DMS114 treated with DMSO at 0.1 percent for 48 hours (cell line): ENCODE measurements at regions not wholly inside any gene's neighbourhood (a gene's known extent, or its start where the extent isn't known, plus 50 kb on each side); places are given as distances from the start of the nearest gene placed in this dataset.
"Not testable (repeated sequence)": the region's sequence is repeated elsewhere in the genome, so short reads cannot be mapped to it uniquely, and the experiment has no call there.

ENCODE experiments used
- DNase-seq: peaks from one replicate; lab custom pipeline; 2025; ENCODE audit not compliant: unreplicated experiment; lab: John Stamatoyannopoulos, UW

DNA sequence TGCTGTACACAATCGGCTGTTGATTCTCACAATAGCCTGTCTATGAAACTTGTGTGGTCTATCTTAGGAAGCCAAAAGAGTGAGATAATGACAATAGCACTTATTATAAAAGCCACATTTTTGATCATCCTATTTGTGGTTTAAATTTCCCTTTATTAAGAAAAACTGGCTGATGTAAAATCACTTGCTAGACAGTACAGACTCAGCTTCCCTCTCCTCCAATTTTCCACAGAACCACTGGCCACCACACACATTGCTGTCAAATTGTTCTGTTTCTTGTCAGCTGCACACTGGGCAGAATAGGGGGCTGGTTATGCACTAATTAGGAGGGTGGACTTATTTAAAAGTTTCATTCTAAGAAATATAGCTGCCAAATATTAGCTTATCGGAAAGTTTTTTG, 425.9 kb downstream of the EPHA3 start:
- DNase-seq: no peak

- DNase-seq: not testable (repeated sequence)
Measured at GRCh38 chr3:89554587-89554986, 447.2 kb downstream of the EPHA3 start.

DNA sequence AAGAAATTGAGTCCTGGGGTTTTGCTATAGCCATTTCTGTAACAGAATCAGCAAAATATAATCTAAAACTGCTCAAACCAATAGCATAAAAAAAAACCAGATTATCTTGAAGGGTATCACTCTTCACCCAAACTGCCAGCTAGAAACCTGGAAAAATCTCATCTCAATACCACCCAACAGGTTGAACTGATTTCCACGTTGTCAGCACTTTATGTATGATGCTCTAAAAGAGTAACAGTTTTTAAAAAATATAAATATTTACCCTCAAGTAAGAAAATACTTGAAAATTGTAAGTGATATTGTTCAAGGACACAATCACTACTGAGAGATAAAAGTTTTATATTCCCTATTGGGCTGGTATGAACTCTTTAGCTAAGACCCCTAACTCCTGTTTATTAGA, 451.3 kb downstream of the EPHA3 start:
- DNase-seq: no peak

DNA sequence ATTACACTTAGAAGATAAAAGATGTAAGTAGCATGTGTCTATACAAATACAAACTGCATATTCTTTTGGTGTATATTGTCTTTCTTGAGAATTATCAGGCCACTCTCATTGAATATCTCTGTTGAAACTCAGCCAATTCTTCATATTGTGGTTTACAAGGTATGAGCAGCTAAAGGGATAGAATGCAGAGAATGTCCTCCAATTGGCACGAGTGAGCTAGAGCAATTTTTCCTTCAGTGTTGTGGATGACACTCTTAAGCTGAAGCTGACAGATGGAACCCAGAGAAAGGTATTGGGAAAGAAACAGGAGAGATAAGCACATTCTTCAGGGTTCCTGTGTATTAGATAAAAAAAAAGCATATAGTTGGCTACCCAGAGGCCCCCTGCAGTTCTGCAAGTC, 453.1 kb downstream of the EPHA3 start:
- no peak for DNase-seq

GRCh38 chr3:89562373-89562772, 455.0 kb downstream of the EPHA3 start:
- DNase-seq: no peak

DNA sequence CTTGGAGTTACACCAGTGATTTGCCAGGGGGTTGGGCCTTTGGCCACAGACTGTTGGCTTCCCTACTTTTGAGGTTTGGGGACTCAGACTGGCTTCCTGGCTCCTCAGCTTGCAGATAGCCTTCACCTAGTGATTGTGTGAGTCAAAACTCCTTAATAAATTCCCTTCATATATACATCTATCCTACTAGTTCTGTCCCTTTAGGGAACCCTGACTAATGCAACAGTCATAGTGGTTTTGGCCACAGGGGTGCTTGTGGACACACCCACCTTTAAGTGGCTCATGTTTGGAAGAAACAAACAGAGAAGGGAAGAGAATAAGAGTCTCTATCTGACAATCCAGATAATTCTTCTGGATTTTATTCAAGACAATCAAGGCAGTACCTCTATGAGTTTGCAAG, 457.7 kb downstream of the EPHA3 start:
- no peak for DNase-seq

DNA sequence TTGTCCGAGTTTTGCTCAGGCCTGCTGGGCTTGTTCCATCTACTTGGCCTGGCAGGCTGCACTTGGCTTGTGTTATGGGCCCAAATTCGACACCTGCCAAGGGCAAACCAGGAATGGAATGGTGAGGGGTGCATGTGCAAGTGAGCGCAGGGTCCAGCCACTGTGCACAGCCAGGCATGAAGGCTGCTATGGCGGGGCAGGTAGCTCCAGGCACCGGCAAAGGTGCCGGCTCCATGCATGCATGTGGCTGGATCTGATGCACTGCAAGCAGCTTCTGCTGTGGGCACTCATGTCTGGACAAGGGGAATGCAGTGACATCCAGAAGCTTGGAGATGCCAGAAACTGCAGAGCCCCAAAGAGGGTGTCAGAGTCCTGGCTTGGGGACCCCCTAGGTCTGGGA, 463.0 kb downstream of the EPHA3 start:
- DNase-seq: no peak

DNA sequence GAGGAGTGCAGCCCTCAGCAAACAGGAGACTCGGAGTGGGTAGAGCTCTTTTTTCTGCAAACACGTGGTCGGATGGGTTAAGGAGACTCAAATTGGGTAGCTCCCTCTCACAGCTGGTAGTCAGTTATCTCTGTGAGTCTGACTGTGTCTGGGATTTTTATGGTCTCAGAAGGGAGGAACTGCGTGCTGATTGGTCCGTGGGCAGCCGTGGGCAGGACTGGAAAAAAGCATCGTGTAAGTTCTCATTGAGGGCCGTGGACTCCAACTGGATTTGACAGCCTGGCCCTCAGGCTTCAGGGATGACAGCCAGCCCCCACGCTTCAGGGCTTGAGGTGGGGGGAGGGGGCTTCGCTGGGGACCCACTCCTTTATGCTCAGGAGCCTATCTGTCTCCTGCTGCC, 463.9 kb downstream of the EPHA3 start:
- DNase-seq: no peak

DNA sequence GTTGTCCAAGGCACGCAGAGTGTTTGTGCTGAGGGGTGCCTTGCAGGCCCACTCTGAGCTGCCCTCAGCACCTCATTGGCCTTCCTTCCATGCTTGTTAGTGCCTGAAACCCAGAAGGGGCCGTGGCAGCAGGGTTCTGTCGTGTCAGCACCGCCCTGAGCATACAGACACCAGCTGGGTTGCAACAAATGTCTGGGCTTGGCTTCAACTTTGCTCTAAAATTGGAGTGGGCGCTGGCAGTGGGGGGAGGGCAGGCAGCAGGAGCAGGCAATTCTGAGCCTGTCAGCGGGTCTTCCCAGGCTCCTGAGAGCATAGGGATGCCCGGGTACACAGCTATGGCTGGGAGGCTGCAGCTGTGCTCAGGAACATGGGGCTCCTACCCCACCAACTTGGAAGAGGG, 464.3 kb downstream of the EPHA3 start:
- DNase-seq: no peak

DNA sequence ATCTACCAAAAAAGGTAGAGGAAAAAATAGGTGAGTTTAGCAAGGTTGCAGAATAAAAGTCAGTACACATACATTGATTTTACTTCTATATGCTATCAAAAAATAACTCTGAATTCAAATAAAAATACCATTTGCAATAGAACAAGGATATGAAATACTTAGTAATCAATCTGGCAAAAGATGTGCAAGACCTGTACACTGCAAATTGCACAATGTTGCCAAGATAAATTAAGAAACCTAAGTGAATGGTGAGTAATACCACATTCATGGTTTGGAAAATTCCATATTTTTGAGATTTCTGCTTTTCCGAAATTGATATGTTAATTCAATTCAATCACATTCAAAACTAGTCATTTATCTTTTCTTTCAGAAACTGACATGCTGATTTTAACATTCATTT, 464.8 kb downstream of the EPHA3 start:
- no peak for DNase-seq

GRCh38 chr3:89576417-89576816, 469.0 kb downstream of the EPHA3 start:
- no peak for DNase-seq

GRCh38 chr3:89577637-89578530, 470.5 kb downstream of the EPHA3 start:
- DNase-seq: no peak

GRCh38 chr3:89580859-89581258, 473.4 kb downstream of the EPHA3 start:
- DNase-seq: no peak

GRCh38 chr3:89584398-89584797, 477.0 kb downstream of the EPHA3 start:
- DNase-seq: no peak

- DNase-seq: no peak
Measured at GRCh38 chr3:89586256-89586655, 478.8 kb downstream of the EPHA3 start.

DNA sequence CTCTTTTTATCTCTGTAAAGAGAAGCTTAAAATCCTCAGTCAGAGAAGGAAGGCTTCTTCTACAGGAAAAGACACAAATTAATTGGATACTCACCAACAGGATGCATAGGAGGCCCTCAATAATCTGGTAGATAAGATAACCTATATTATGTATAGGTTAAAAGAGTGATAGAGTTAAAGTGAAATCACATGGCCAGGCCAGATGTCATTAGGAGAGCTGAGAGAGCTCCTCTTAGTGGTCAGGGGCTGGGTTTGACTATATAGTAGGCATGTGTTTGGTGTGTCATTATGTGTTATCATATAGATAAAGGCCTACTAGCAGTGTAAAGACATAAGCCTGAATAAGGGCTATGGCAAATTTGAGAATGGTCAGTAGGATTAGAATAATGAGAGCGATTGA, 479.3 kb downstream of the EPHA3 start:
- DNase-seq: no peak

DNA sequence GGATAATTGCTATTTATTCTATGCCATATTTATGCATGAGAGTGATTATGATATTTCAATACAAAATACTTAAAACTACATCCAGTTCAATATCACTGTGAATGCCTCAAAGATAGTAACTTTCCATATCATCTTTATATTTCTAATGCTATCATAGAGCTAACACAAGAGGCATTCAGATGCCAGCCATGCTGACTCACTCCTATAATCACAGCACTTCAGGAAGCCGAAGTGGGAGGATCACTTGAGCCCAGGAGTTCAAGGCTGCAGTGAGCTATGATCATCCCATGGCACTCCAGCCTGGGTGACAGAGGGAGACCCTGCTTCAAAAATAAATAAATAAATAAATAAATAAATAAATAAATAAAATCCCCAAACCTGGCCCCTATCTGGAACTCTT, 498.7 kb downstream of the EPHA3 start:
- no peak for DNase-seq

- no peak for DNase-seq
Measured at GRCh38 chr3:89612027-89612426, 504.6 kb downstream of the EPHA3 start.

- DNase-seq: no peak
Measured at GRCh38 chr3:89613241-89613640, 505.8 kb downstream of the EPHA3 start.

GRCh38 chr3:89617706-89618105, 510.3 kb downstream of the EPHA3 start:
- no peak for DNase-seq

DNA sequence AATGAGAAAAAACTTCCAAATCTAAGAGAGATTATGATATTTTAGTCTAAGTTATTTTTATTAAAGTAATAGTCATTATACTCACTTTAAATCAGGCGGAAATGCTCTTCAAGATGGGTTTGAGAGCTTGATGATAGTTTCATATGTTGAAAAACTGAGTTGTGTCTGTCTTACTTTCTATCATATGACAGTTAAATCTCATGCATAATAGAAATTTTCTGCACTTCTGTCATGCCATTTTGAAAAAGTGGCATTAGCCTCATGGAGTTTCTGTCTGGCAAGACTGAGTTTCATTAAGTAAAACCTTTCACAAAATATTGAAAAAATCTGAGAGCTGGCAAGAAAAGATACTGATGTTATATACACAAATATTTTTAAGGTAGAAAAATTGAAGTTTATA, 511.8 kb downstream of the EPHA3 start:
- no peak for DNase-seq

GRCh38 chr3:89622063-89622700, 514.8 kb downstream of the EPHA3 start:
- no peak for DNase-seq

- no peak for DNase-seq
Measured at GRCh38 chr3:89624494-89624893, 517.1 kb downstream of the EPHA3 start.
